NB4 (cell line): ENCODE measurements at regions not wholly inside any gene's neighbourhood (a gene's known extent, or its start where the extent isn't known, plus 50 kb on each side); places are given as distances from the start of the nearest gene placed in this dataset.

ENCODE experiments used
- MYC ChIP-seq: IDR thresholded peaks from 2 replicates; pipeline ENCODE4 v1.6.1; 2011; ENCODE audit warnings: low read depth, low read length
- POLR2A ChIP-seq: IDR thresholded peaks from 2 replicates; pipeline ENCODE4 v1.6.1; 2011; ENCODE audit warnings: mild to moderate bottlenecking; ENCODE audit not compliant: insufficient read length; ENCODE audit errors: extremely low read depth
- TF ChIP-seq, protein P1 (sequence below): IDR thresholded peaks from one replicate; pipeline ENCODE4 v1.5.1; 2012; ENCODE audit warnings: low read depth, low read length

DNA sequence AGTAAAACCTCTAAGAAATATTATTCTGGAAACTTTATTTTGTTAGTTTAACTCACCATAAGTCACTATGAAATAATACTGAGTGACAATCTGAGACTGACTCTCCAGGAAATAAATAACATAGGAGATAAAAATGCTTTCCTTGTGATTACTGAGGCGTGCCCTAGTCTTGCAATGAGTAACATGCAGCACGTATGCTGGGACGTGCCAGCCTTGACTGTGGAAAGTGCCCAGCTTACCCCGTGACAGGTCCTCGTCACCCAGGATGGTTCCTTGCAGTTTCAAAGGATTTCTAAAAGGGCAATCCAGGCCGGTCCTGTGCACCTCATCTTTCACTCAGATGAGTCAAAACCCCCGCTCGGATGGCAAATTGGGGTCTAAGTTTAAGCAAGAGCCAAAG lies 720.8 kb upstream of the ADAMTS16 start:
- no peak for TF ChIP-seq POLR2A
- TF ChIP-seq, protein P1, sequence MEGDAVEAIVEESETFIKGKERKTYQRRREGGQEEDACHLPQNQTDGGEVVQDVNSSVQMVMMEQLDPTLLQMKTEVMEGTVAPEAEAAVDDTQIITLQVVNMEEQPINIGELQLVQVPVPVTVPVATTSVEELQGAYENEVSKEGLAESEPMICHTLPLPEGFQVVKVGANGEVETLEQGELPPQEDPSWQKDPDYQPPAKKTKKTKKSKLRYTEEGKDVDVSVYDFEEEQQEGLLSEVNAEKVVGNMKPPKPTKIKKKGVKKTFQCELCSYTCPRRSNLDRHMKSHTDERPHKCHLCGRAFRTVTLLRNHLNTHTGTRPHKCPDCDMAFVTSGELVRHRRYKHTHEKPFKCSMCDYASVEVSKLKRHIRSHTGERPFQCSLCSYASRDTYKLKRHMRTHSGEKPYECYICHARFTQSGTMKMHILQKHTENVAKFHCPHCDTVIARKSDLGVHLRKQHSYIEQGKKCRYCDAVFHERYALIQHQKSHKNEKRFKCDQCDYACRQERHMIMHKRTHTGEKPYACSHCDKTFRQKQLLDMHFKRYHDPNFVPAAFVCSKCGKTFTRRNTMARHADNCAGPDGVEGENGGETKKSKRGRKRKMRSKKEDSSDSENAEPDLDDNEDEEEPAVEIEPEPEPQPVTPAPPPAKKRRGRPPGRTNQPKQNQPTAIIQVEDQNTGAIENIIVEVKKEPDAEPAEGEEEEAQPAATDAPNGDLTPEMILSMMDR = no peak
- TF ChIP-seq MYC = no peak
